B cell (primary cell): ENCODE measurements at regions not wholly inside any gene's neighbourhood (a gene's known extent, or its start where the extent isn't known, plus 50 kb on each side); places are given as distances from the start of the nearest gene placed in this dataset.

Experiments
- ATAC-seq: fragments of 200-7000 bp; cut with Tn5 transposase; one replicate; pipeline ENCODE4 v1.10.0; 2021; ENCODE audit warnings: low read depth, mild to moderate bottlenecking, moderate number of reproducible peaks, moderate library complexity
- CTCF ChIA-PET: fragments of 350-600 bp; sonication (Branson Sonifier 250); formaldehyde crosslinking; loops from one replicate; lab custom pipeline; 2021; ENCODE audit warnings: antibody characterized with exemption, inconsistent platforms; lab: Charles Lee
- POLR2A ChIA-PET: fragments of 350-600 bp; sonication (Branson Sonifier 250); formaldehyde crosslinking; loops from one replicate; lab custom pipeline; 2021; ENCODE audit warnings: antibody characterized with exemption; lab: Charles Lee
- DNase-seq: peaks from one replicate; pipeline ENCODE4 v3.0.0; 2013
- H2AFZ ChIP-seq: 2 replicates; pipeline ENCODE4 v1.6.1; 2012; ENCODE audit warnings: mild to moderate bottlenecking, low read depth, low read length; ENCODE audit not compliant: insufficient read depth, poor library complexity, severe bottlenecking
- H3K27ac ChIP-seq, 2 donors: 1 replicate in 1 of 2; 2 replicates in 1 of 2; pipeline ENCODE4 v1.5.1; 2012 to 2013; ENCODE audit warnings: low read length in 2 of 2, mild to moderate bottlenecking in 2 of 2, moderate library complexity in 1 of 2
- H3K27me3 ChIP-seq, 4 experiments: fragments of 200-600 bp in 1 of 4; sonication (generic) in 1 of 4; replicated peaks in 1 of 4; 1 replicate in 2 of 4; 2 replicates in 2 of 4; pipeline versions ENCODE4 v1.6.1 to v1.7.0; 2013 to 2016; ENCODE audit warnings: low read length in 3 of 4, mild to moderate bottlenecking in 2 of 4, mixed read lengths in 1 of 4, moderate library complexity in 1 of 4; ENCODE audit not compliant: insufficient read depth in 4 of 4, control insufficient read depth in 3 of 4; ENCODE audit errors: control extremely low read depth in 1 of 4
- H3K36me3 ChIP-seq, 2 experiments: replicated peaks in 1 of 2; 1 replicate in 1 of 2; 2 replicates in 1 of 2; pipeline versions ENCODE4 v1.6.1 to v1.7.1; 2013; ENCODE audit warnings: low read length in 1 of 2; ENCODE audit not compliant: insufficient read depth in 2 of 2, control insufficient read depth in 1 of 2; ENCODE audit errors: control extremely low read depth in 1 of 2, extremely low read depth in 1 of 2
- H3K4me1 ChIP-seq, 2 donors: fragments of 200-600 bp in 1 of 2; sonication (generic) in 1 of 2; 1 replicate in 1 of 2; 2 replicates in 1 of 2; pipeline versions ENCODE4 v1.5.1 to v1.6.1; 2013 to 2017; ENCODE audit warnings: low read length in 2 of 2; ENCODE audit not compliant: control insufficient read depth in 2 of 2, insufficient read depth in 2 of 2
- H3K4me2 ChIP-seq: replicated peaks from 2 replicates; pipeline ENCODE3; 2012; ENCODE audit warnings: mild to moderate bottlenecking, low read depth, low read length; ENCODE audit not compliant: poor library complexity, severe bottlenecking
- H3K4me3 ChIP-seq, 5 experiments: fragments of 200-600 bp in 1 of 5; sonication (generic) in 1 of 5; 1 replicate in 3 of 5; 2 replicates in 2 of 5; pipeline versions ENCODE4 v1.5.1 to v1.7.0; 2011 to 2016; ENCODE audit warnings: low read length in 4 of 5, mild to moderate bottlenecking in 4 of 5, low read depth in 2 of 5, control low read depth in 1 of 5, moderate library complexity in 1 of 5; ENCODE audit not compliant: insufficient read depth in 1 of 5; ENCODE audit errors: control extremely low read depth in 1 of 5, extremely low read depth in 1 of 5
- H3K79me2 ChIP-seq: fragments of 200-600 bp; sonication (generic); one replicate; pipeline ENCODE4 v1.6.0; 2016; ENCODE audit warnings: low read length; ENCODE audit not compliant: control insufficient read depth, insufficient read depth
- H3K9ac ChIP-seq: fragments of 200-600 bp; sonication (generic); 2 replicates; pipeline ENCODE4 v1.6.1; 2017; ENCODE audit warnings: mild to moderate bottlenecking, low read length, moderate library complexity
- H3K9me3 ChIP-seq, 3 donors: one replicate each; pipeline versions ENCODE4 v1.6.1 to v1.7.1; 2013; ENCODE audit warnings: low read length in 2 of 3; ENCODE audit not compliant: control insufficient read depth in 2 of 3, insufficient read depth in 1 of 3; ENCODE audit errors: control extremely low read depth in 1 of 3
- H4K20me1 ChIP-seq: 2 replicates; pipeline ENCODE4 v1.6.0; 2012; ENCODE audit warnings: mild to moderate bottlenecking, low read length; ENCODE audit not compliant: insufficient read depth, control insufficient read depth, poor library complexity, severe bottlenecking
- H3K27ac Mint-ChIP-seq: one replicate; pipeline ENCODE4 v1.8.0; 2021; ENCODE audit warnings: mixed read lengths
- H3K27me3 Mint-ChIP-seq: one replicate; pipeline ENCODE4 v1.8.0; 2021; ENCODE audit warnings: mixed read lengths
- H3K4me1 Mint-ChIP-seq: one replicate; pipeline ENCODE4 v1.8.0; 2021; ENCODE audit warnings: mixed read lengths
- H3K4me3 Mint-ChIP-seq: one replicate; pipeline ENCODE4 v1.8.0; 2021; ENCODE audit warnings: mixed read lengths
- H3K9me3 Mint-ChIP-seq: one replicate; pipeline ENCODE4 v1.8.0; 2022; ENCODE audit warnings: mixed read lengths; ENCODE audit not compliant: insufficient read depth
- EZH2 ChIP-seq: IDR thresholded peaks from 2 replicates; pipeline ENCODE4 v1.6.1; 2012; ENCODE audit warnings: borderline replicate concordance, low read depth, mild to moderate bottlenecking, moderate library complexity, low read length; ENCODE audit not compliant: insufficient read depth, poor library complexity, severe bottlenecking
- WGBS: methylation state at CpG from one replicate; pipeline ENCODE4 v1.1.5; 2013; ENCODE audit warnings: missing lambda C conversion rate; ENCODE audit not compliant: insufficient coverage; 5-methylcytosine and 5-hydroxymethylcytosine counted together
- intact Hi-C: fragments of 100-400 bp; cut with micrococcal nuclease; formaldehyde crosslinking; loops from one replicate; pipeline ENCODE4 v1.10.0; 2022
- TF ChIP-seq, protein P1 (sequence below): fragments of 200-600 bp; IDR thresholded peaks from one replicate; pipeline ENCODE4 v1.8.0; 2022; ENCODE audit warnings: antibody characterized with exemption, mild to moderate bottlenecking

DNA sequence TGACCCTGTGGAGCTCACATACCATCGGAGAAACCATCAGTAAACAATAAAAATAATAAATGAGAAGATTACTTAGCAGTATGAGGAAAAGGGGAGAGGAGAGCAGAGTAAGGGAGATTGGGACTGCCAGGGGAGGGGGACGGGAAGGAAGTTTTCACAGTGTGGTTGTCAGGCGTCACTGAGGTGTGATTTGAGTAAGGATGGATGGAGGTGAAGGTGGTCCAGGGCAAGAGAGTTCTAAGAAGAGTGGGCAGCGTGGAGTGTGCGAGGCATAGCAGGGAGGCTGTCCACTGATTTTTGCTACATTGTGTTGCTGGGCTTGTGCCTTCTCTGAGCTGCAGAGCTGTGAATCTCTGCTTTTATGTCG, 119.1 kb downstream of the HPGD start:
- no peaks in the 10 kb centered on the region for H3K9me3 Mint-ChIP-seq

DNA sequence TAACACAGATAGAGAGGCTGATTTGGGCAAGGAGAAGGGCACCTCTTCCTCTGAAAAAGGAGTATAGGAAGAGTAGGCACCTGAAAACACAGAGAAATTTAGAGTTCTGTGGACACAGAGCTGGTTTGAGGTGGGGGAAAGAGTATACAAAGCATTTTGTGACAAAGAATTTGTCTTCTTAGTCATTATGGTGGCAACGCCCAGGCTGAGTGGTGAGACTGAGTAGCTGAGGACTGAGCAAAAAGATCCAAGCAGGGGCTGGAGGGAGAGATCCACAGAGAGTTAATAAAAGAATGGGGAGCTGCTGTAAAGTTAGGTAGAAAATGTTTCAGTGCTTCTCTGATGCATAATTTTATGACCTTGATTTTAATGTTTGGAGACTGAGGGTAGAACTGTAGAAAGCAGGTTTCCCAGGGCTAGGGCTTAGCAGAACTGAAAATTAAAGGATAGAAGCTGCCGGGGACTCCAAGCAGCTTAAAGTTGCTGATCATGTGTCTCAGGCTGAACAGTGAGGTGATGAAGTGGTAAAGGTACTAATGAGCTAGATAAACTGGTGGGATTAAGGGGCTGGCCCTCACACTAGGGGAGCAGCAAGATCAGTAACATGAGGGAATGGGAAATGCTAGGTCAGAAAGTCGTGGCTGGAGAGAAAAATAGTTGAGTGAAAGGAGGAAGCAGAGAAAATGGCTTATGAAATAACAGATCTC, 118.9 kb downstream of the CEP44 start:
- Histone ChIP-seq H3K9ac (no peak overlapping the region), H3K27ac (no peak overlapping the region), H3K36me3 (no peaks in the 10 kb centered on the region), H3K9me3 (no peaks in the 10 kb centered on the region), H3K4me3 (no peak overlapping the region), H3K4me2 (no peak overlapping the region), H3K4me1 (no peaks in the 10 kb centered on the region), H3K27me3 (no peaks in the 10 kb centered on the region), H4K20me1 (no peaks in the 10 kb centered on the region), H2AFZ (no peak overlapping the region), H3K79me2 (no peaks in the 10 kb centered on the region)
- WGBS, result 55% methylated on average over 3 of the region's 3 CpGs
- Mint-ChIP-seq H3K4me1 (no peaks in the 10 kb centered on the region), H3K27ac (no peak overlapping the region), H3K4me3 (no peak overlapping the region), H3K27me3 (no peaks in the 10 kb centered on the region), H3K9me3 (no peaks in the 10 kb centered on the region)
- no peak for DNase-seq
- intact Hi-C loops, result no loop called here
- ATAC-seq, result no peak
- no peak for TF ChIP-seq EZH2
- TF ChIP-seq, protein P1, sequence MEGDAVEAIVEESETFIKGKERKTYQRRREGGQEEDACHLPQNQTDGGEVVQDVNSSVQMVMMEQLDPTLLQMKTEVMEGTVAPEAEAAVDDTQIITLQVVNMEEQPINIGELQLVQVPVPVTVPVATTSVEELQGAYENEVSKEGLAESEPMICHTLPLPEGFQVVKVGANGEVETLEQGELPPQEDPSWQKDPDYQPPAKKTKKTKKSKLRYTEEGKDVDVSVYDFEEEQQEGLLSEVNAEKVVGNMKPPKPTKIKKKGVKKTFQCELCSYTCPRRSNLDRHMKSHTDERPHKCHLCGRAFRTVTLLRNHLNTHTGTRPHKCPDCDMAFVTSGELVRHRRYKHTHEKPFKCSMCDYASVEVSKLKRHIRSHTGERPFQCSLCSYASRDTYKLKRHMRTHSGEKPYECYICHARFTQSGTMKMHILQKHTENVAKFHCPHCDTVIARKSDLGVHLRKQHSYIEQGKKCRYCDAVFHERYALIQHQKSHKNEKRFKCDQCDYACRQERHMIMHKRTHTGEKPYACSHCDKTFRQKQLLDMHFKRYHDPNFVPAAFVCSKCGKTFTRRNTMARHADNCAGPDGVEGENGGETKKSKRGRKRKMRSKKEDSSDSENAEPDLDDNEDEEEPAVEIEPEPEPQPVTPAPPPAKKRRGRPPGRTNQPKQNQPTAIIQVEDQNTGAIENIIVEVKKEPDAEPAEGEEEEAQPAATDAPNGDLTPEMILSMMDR, result no peak
- ChIA-PET CTCF (no interaction called here), POLR2A (no interaction called here)

More for the DNA sequence above, 119.1 kb downstream of the HPGD start:
- Mint-ChIP-seq H3K4me1 (no peaks in the 10 kb centered on the region), H3K4me3 (no peak overlapping the region), H3K27ac (no peak overlapping the region), H3K27me3 (no peaks in the 10 kb centered on the region)
- Histone ChIP-seq H3K79me2 (no peaks in the 10 kb centered on the region), H3K9me3 (no peaks in the 10 kb centered on the region), H3K9ac (no peak overlapping the region), H3K4me3 (no peak overlapping the region), H3K4me2 (no peak overlapping the region), H4K20me1 (no peaks in the 10 kb centered on the region), H3K4me1 (no peaks in the 10 kb centered on the region), H3K36me3 (no peaks in the 10 kb centered on the region), H3K27me3 (no peaks in the 10 kb centered on the region), H3K27ac (no peak overlapping the region), H2AFZ (no peak overlapping the region)
- no peak for TF ChIP-seq EZH2
- TF ChIP-seq, protein P1, result no peak
- intact Hi-C loops, result no loop called here
- CTCF ChIA-PET, result no interaction called here
- POLR2A ChIA-PET, result no interaction called here
- DNase-seq, result no peak
- 93% methylated on average over 5 of the region's 6 CpGs for WGBS
- ATAC-seq, result no peak
